ENCODE measurements at regions not wholly inside any gene's neighbourhood (a gene's known extent, or its start where the extent isn't known, plus 50 kb on each side); places are given as distances from the start of the nearest gene placed in this dataset.

DNA sequence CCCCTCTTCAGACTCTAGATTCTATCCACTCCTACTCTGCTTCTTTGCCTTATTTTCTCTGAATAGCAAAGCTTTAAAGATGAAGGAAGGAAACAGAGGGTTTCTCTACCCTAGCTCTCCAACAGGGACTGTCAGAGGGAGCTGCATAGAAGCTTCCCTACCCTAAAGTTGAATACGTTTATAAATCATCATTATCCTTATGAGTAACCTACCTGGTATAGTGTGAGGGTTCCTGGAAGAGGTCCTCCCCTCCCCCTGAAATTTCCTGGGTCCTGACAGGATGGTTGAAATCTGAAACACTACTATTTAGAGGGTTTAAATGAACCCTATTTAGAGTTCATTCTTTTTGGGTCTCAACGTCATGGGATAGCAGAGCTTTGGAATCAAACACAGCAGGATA, 187.0 kb upstream of the RBPJ start:
- TF ChIP-seq CTCF (IDR thresholded peaks at IDR 0.05; ENCODE audit: low read depth, low read length, missing input control): no peak
- TF ChIP-seq SP1 (IDR thresholded peaks at IDR 0.05): no peak
- no peak for TF ChIP-seq YY1 (IDR thresholded peaks at IDR 0.05)
- TF ChIP-seq GABPA (IDR thresholded peaks at IDR 0.05 in 1 of 2, conservative IDR thresholded peaks at IDR 0.05 in 1 of 2): no peak

Measured in liver (tissue), 3 donors.